Loucy (cell line): ENCODE measurements at regions not wholly inside any gene's neighbourhood (a gene's known extent, or its start where the extent isn't known, plus 50 kb on each side); places are given as distances from the start of the nearest gene placed in this dataset.
"Not testable (repeated sequence)": the region's sequence is repeated elsewhere in the genome, so short reads cannot be mapped to it uniquely, and the experiment has no call there.

ENCODE experiments used
- H2AFZ ChIP-seq: fragments of 200-600 bp; sonication (generic); 2 replicates; pipeline ENCODE4 v1.6.0; 2016; ENCODE audit warnings: antibody characterized with exemption, mild to moderate bottlenecking, low read length, moderate library complexity
- H3F3A ChIP-seq: fragments of 200-600 bp; 2 replicates; pipeline ENCODE4 v1.6.0; 2016; ENCODE audit warnings: antibody characterized with exemption, low read depth, mild to moderate bottlenecking
- H3K27me3 ChIP-seq: fragments of 200-600 bp; sonication (generic); 2 replicates; pipeline ENCODE4 v1.6.1; 2014; ENCODE audit warnings: low read length, mild to moderate bottlenecking; ENCODE audit not compliant: insufficient read depth, poor library complexity, severe bottlenecking
- H3K36me3 ChIP-seq: fragments of 200-600 bp; sonication (generic); 2 replicates; pipeline ENCODE4 v1.6.1; 2016; ENCODE audit warnings: low read length; ENCODE audit not compliant: insufficient read depth
- H3K4me1 ChIP-seq: fragments of 200-600 bp; sonication (generic); 2 replicates; pipeline ENCODE4 v1.5.1; 2014; ENCODE audit warnings: low read length, mild to moderate bottlenecking; ENCODE audit not compliant: insufficient read depth, poor library complexity, severe bottlenecking
- H3K4me2 ChIP-seq: fragments of 200-600 bp; sonication (generic); 2 replicates; pipeline ENCODE4 v1.6.0; 2014; ENCODE audit warnings: antibody characterized with exemption, low read length, low read depth, mild to moderate bottlenecking; ENCODE audit not compliant: poor library complexity, severe bottlenecking
- H3K4me3 ChIP-seq: fragments of 200-600 bp; sonication (generic); 2 replicates; pipeline ENCODE4 v1.5.1; 2014; ENCODE audit warnings: low read length, mild to moderate bottlenecking, mixed read lengths; ENCODE audit not compliant: poor library complexity, severe bottlenecking
- H3K79me2 ChIP-seq: fragments of 200-600 bp; sonication (generic); 2 replicates; pipeline ENCODE4 v1.6.1; 2014; ENCODE audit warnings: low read length; ENCODE audit not compliant: insufficient read depth
- H3K9ac ChIP-seq: fragments of 200-600 bp; sonication (generic); 2 replicates; pipeline ENCODE4 v1.6.0; 2014; ENCODE audit warnings: mild to moderate bottlenecking, low read depth, low read length, moderate library complexity; ENCODE audit not compliant: poor library complexity, severe bottlenecking
- H3K9me2 ChIP-seq: fragments of 200-600 bp; sonication (generic); replicated peaks from 2 replicates; pipeline ENCODE4 v1.6.1; 2016; ENCODE audit warnings: low read depth, low read length, mixed read lengths
- H3K9me3 ChIP-seq: fragments of 200-600 bp; sonication (generic); 2 replicates; pipeline ENCODE4 v1.6.1; 2014; ENCODE audit warnings: mild to moderate bottlenecking, antibody characterized with exemption, low read length, low read depth; ENCODE audit not compliant: insufficient read depth
- H4K20me1 ChIP-seq: fragments of 200-600 bp; sonication (generic); 2 replicates; pipeline ENCODE4 v1.6.0; 2014; ENCODE audit warnings: antibody characterized with exemption, low read length, mild to moderate bottlenecking; ENCODE audit not compliant: insufficient read depth, poor library complexity, severe bottlenecking
- CTCF ChIP-seq: fragments of 200-600 bp; sonication (generic); conservative IDR thresholded peaks from 2 replicates; pipeline ENCODE4 v1.5.1; 2014; ENCODE audit warnings: mild to moderate bottlenecking, antibody characterized with exemption, low read length
- EZH2phosphoT487 ChIP-seq: fragments of 200-600 bp; IDR thresholded peaks from 2 replicates; pipeline ENCODE4 v1.6.1; 2018; ENCODE audit warnings: antibody characterized with exemption, mild to moderate bottlenecking, moderate library complexity, borderline replicate concordance

- H3K4me2 ChIP-seq, H4K20me1 ChIP-seq, H3K79me2 ChIP-seq, H3K9me3 ChIP-seq, H3F3A ChIP-seq, H3K9me2 ChIP-seq, H3K4me3 ChIP-seq, H2AFZ ChIP-seq, H3K4me1 ChIP-seq, H3K36me3 ChIP-seq, H3K27me3 ChIP-seq, H3K9ac ChIP-seq: not testable (repeated sequence)
Measured at GRCh38 chr14:85829601-85830000, 299.7 kb downstream of the FLRT2 start.

- Histone ChIP-seq H3K27me3 (no peaks in the 10 kb centered on the region), H3K79me2 (no peaks in the 10 kb centered on the region), H3K36me3 (no peaks in the 10 kb centered on the region), H3K4me2 (no peak overlapping the region), H3K9ac (no peak overlapping the region), H3K4me3 (no peak overlapping the region), H3K9me3 (no peaks in the 10 kb centered on the region), H2AFZ (no peak overlapping the region; the same call in 1 of the 2 replicates), H3F3A (no peaks in the 10 kb centered on the region), H3K4me1 (no peaks in the 10 kb centered on the region), H3K9me2 (no peaks in the 10 kb centered on the region), H4K20me1 (no peaks in the 10 kb centered on the region)
- TF ChIP-seq CTCF (no peak), EZH2phosphoT487 (no peak)
Measured at GRCh38 chr14:85824526-85824925, 294.6 kb downstream of the FLRT2 start.

- Histone ChIP-seq H3K36me3 (no peaks in the 10 kb centered on the region), H3K9ac (no peak overlapping the region), H3F3A (no peaks in the 10 kb centered on the region), H3K9me3 (no peaks in the 10 kb centered on the region), H3K79me2 (no peaks in the 10 kb centered on the region), H3K4me2 (no peak overlapping the region), H2AFZ (no peak overlapping the region), H3K27me3 (no peaks in the 10 kb centered on the region), H3K4me1 (no peaks in the 10 kb centered on the region), H3K4me3 (no peak overlapping the region), H4K20me1 (no peaks in the 10 kb centered on the region), H3K9me2 (no peaks in the 10 kb centered on the region)
- no peak for TF ChIP-seq CTCF
- TF ChIP-seq EZH2phosphoT487, result no peak
Measured at GRCh38 chr14:85822236-85822635, 292.3 kb downstream of the FLRT2 start.

GRCh38 chr14:85817430-85817829, 287.5 kb downstream of the FLRT2 start:
- H3K9me2 ChIP-seq, result no peaks in the 10 kb centered on the region
- H3K9me3 ChIP-seq, result no peaks in the 10 kb centered on the region
- H4K20me1 ChIP-seq, result no peaks in the 10 kb centered on the region
- H3K9ac ChIP-seq, result no peak overlapping the region
- H3K79me2 ChIP-seq, result no peaks in the 10 kb centered on the region
- no peak overlapping the region for H3K4me2 ChIP-seq
- H3K36me3 ChIP-seq, result no peaks in the 10 kb centered on the region
- H2AFZ ChIP-seq, result no peak overlapping the region
- no peak overlapping the region for H3K4me3 ChIP-seq
- H3K27me3 ChIP-seq, result no peaks in the 10 kb centered on the region
- H3F3A ChIP-seq, result peaks cover 4% of the 10 kb centered on the region; the same call in 1 of the 2 replicates
- TF ChIP-seq CTCF (no peak), EZH2phosphoT487 (no peak)
- H3K4me1 ChIP-seq, result peaks cover 16% of the 10 kb centered on the region
